ENCODE measurements at regions not wholly inside any gene's neighbourhood (a gene's known extent, or its start where the extent isn't known, plus 50 kb on each side); places are given as distances from the start of the nearest gene placed in this dataset.

- TF ChIP-seq CTCF (IDR thresholded peaks at IDR 0.05), result no peak
- no peak for TF ChIP-seq POLR2A (IDR thresholded peaks at IDR 0.05)
Measured at GRCh38 chr12:24488091-24488596, 460.8 kb downstream of the BCAT1 start.

All from breast epithelium (tissue), 3 donors.